ENCODE measurements at regions not wholly inside any gene's neighbourhood (a gene's known extent, or its start where the extent isn't known, plus 50 kb on each side); places are given as distances from the start of the nearest gene placed in this dataset.

DNA sequence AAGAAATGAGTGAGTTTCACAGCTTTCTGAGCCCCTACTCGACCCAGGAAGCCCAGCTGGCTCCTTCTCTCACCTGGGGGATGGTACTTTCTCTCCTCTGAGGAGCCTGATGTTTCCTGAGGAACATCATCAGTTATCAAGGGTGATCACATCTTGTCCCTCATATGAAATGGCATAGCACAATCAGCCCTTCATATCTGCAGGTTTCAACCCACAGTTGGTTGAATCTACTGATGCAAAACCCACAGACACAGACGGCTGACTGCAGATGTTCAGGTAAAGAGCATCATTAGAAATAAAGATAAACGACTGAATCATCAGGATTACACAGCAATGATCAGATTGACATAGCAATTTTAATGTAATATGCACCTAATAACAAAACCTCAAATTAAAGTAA is 93.6 kb upstream of the OSTN start:
- TF ChIP-seq, protein P1, sequence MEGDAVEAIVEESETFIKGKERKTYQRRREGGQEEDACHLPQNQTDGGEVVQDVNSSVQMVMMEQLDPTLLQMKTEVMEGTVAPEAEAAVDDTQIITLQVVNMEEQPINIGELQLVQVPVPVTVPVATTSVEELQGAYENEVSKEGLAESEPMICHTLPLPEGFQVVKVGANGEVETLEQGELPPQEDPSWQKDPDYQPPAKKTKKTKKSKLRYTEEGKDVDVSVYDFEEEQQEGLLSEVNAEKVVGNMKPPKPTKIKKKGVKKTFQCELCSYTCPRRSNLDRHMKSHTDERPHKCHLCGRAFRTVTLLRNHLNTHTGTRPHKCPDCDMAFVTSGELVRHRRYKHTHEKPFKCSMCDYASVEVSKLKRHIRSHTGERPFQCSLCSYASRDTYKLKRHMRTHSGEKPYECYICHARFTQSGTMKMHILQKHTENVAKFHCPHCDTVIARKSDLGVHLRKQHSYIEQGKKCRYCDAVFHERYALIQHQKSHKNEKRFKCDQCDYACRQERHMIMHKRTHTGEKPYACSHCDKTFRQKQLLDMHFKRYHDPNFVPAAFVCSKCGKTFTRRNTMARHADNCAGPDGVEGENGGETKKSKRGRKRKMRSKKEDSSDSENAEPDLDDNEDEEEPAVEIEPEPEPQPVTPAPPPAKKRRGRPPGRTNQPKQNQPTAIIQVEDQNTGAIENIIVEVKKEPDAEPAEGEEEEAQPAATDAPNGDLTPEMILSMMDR (IDR thresholded peaks at IDR 0.05): no peak

DNA sequence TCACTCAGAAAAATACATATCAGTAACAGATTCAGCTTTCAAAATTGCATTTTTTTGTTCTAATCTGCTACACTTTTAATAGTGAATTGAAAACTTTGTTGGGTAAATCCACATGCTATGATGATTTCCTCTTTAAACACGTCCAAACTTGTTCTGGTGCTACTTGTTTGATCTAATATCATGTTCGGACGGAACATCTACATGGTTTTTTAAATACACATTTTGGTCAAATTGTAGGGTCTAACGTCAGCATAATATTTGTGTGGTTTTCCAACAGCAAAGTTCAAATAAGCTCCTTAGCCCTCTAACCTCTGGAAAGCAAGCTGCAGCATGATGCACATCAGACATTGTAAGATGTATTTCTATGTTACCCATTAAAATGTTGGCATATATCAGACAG is 98.5 kb upstream of the OSTN start:
- TF ChIP-seq, protein P1 (IDR thresholded peaks at IDR 0.05): no peak

DNA sequence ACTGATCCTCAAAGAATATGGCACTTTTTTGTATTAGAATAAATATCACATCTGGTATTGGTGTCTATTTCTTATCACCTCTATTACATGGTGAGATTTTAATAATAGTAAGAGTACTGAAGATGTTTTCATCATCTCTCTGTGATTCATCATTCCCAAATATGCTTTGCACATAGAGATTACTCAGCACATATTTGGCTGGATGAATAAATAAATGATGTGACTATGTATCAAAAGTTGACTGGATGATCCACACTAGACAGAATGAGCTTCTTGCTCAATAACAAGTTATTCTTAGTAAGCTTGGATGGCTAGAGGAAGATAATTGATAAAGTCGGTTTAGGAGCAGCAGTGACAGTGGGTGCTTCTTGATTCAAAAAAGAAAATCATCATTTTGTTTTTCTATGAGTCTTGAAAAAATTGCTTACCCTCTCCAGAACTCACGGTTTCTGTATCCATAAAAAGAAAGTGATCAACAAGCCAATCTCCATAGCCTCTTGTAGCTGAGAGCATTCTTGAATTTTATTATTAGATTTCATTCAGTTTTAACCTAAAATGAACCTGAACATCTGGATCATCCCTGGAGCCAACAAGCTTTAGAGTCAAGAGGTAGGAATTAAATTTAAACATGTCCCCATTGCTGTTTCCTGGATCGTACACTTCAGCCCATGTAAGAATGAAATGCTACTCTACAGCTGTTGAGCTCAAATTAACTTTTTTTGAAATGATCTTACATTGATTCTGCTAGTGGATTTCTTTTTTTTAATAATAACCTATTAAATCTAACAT is 104.8 kb upstream of the OSTN start:
- TF ChIP-seq, protein P1 (IDR thresholded peaks at IDR 0.05): no peak

DNA sequence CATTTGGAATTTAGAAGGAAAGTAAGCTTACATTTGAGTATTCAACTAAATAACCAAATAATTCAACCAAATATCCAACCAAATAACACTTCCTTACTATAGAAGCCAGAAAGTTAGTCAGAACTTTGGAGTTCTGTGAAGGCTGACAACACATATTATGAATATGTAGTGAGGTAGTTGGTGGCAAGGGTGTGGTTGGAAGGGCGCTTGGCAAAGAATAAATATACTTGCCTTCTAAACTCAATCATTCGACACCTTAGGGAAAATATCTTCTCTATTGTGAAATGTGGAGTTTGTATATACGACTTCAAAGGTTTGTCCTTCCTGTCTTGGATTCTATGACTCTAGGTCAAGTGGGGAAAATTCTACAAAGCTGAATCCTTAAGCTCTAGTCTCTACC is 111.7 kb upstream of the OSTN start:
- TF ChIP-seq, protein P1 (IDR thresholded peaks at IDR 0.05): no peak

DNA sequence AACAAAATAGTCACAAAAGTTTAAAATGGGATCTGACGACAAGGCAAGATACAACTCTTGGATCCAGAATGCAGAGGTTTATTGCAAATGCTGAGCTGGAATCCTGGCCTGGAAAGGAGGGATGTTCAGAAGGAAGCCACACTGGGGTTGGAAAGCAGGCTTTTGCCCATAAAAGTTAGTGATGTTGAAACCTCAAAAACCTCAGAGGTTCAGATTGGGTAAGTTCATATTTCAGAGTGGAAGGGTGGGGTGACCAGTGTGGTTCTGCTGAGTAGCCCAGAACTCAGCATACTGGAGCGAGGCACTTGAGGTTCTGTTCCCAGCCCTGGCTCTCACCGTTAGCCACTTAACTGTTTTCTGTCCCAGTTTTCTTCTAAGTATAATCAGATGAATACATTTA is 114.0 kb upstream of the OSTN start:
- TF ChIP-seq, protein P1 (IDR thresholded peaks at IDR 0.05): no peak

DNA sequence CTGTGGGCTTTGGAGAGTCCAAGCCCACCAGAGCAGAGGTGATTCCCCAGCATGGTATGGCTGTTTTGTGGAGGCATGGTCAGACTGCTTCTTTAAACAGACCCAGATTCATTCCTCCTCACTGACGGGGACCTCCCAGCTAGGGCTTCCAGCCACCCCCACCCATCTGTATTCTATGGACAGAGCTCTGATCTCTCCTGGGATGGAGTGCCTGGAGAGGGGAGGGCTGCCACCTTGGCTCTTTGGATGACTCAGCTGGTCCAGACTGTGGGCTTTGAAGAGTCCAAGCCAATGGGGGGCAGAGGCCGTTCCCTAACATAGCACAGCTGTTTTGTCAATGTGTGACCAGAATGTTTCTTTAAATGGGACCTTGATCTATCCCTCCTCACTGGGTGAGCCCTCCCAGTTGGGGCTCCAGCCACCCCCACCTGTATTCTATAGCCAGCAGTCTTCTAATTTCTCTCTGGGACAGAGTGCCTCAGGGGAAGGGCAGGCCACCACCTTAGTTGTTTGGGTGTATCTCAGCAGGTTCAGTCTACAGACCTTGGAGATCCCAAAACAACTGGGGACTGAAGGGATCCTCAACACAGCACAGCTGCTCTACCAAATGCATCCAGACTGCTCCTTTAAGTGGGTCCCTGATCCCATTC is 122.0 kb upstream of the OSTN start:
- TF ChIP-seq, protein P1 (IDR thresholded peaks at IDR 0.05): no peak

DNA sequence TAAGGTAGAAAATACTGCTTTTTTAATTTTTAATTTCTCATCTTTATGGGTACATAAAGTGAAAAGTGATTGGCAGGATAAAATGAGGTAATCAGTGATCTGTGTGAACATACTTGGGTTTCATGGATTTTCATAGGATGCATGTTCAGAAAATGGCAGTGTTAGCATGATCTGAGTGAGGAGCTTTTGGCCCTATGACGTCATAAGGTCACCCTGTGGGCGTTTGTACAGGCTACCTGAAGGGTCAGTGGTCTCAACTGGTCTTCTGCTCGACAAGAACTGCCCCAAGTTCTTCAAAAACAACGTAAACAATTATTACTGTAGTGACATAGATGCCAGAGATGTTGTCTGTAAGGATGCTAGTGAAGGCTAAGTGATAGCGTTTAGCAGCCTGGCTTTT is 124.5 kb upstream of the OSTN start:
- TF ChIP-seq, protein P1 (IDR thresholded peaks at IDR 0.05): no peak

All from LNCAP (cell line).